HTR-8/SVneo (cell line): ENCODE measurements at regions not wholly inside any gene's neighbourhood (a gene's known extent, or its start where the extent isn't known, plus 50 kb on each side); places are given as distances from the start of the nearest gene placed in this dataset.

Source experiments
- DNase-seq: peaks from one replicate; pipeline ENCODE4 v3.0.0; 2011; ENCODE audit warnings: low spot score, mixed read lengths; ENCODE audit not compliant: insufficient read length
- FAIRE-seq: peaks from 2 replicates; lab custom pipeline; 2011; peaks lifted over from hg19 to GRCh38; lab: Jason Lieb, UNC

GRCh38 chr10:90302758-90303481 lies 554.9 kb downstream of the HTR7 start:
- no peak for FAIRE-seq
- no peak for DNase-seq

GRCh38 chr10:90304533-90304932 lies 553.3 kb downstream of the HTR7 start:
- DNase-seq (no peak), FAIRE-seq (no peak)

- DNase-seq (no peak), FAIRE-seq (no peak)
Measured at GRCh38 chr10:90306187-90306586, 551.7 kb downstream of the HTR7 start.

- no peak for DNase-seq
- FAIRE-seq, result no peak
Measured at GRCh38 chr10:90308223-90308622, 549.6 kb downstream of the HTR7 start.

- DNase-seq (no peak), FAIRE-seq (no peak)
Measured at GRCh38 chr10:90313576-90314325, 544.1 kb downstream of the HTR7 start.

GRCh38 chr10:90314718-90315117 lies 543.1 kb downstream of the HTR7 start:
- DNase-seq (no peak), FAIRE-seq (no peak)

GRCh38 chr10:90317172-90317571 lies 540.7 kb downstream of the HTR7 start:
- no peak for FAIRE-seq
- no peak for DNase-seq

GRCh38 chr10:90318659-90319058 lies 539.2 kb downstream of the HTR7 start:
- DNase-seq (no peak), FAIRE-seq (no peak)

- peak; percentile 44 for DNase-seq
- peak; percentile 44 for FAIRE-seq
Measured at GRCh38 chr10:90319188-90319914, 538.5 kb downstream of the HTR7 start.

GRCh38 chr10:90321132-90321816 lies 536.6 kb downstream of the HTR7 start:
- FAIRE-seq, result no peak
- no peak for DNase-seq

- no peak for FAIRE-seq
- no peak for DNase-seq
Measured at GRCh38 chr10:90326498-90327267, 531.2 kb downstream of the HTR7 start.

GRCh38 chr10:90327611-90328010 lies 530.2 kb downstream of the HTR7 start:
- FAIRE-seq (no peak), DNase-seq (no peak)

GRCh38 chr10:90328459-90328858 lies 529.4 kb downstream of the HTR7 start:
- FAIRE-seq, result no peak
- no peak for DNase-seq

GRCh38 chr10:90328896-90329295 lies 528.9 kb downstream of the HTR7 start:
- no peak for FAIRE-seq

GRCh38 chr10:90337316-90337715 lies 520.5 kb downstream of the HTR7 start:
- no peak for DNase-seq
- FAIRE-seq, result no peak

More at GRCh38 chr10:90328896-90329295, 528.9 kb downstream of the HTR7 start:
- DNase-seq, result no peak

GRCh38 chr10:90342480-90342879 lies 515.4 kb downstream of the HTR7 start:
- FAIRE-seq, result no peak

GRCh38 chr10:90344226-90344625 lies 513.6 kb downstream of the HTR7 start:
- FAIRE-seq, result no peak

More at GRCh38 chr10:90342480-90342879, 515.4 kb downstream of the HTR7 start:
- DNase-seq, result no peak

GRCh38 chr10:90347239-90347638 lies 510.6 kb downstream of the HTR7 start:
- DNase-seq (no peak), FAIRE-seq (no peak)

More at GRCh38 chr10:90344226-90344625, 513.6 kb downstream of the HTR7 start:
- DNase-seq, result no peak

GRCh38 chr10:90350122-90350521 lies 507.7 kb downstream of the HTR7 start:
- no peak for FAIRE-seq
- no peak for DNase-seq

- FAIRE-seq, result no peak
- DNase-seq, result no peak
Measured at GRCh38 chr10:90352288-90352687, 505.6 kb downstream of the HTR7 start.
